Putamen (tissue), 1 donor: ENCODE measurements at regions not wholly inside any gene's neighbourhood (a gene's known extent, or its start where the extent isn't known, plus 50 kb on each side); places are given as distances from the start of the nearest gene placed in this dataset.

Experiments
- DNase-seq: peaks from one replicate; pipeline ENCODE4 v3.0.0-alpha.2; 2016; ENCODE audit warnings: low spot score

- no peak for DNase-seq
Measured at GRCh38 chr5:96245140-96246091, 187.6 kb downstream of the PCSK1 start.

DNA sequence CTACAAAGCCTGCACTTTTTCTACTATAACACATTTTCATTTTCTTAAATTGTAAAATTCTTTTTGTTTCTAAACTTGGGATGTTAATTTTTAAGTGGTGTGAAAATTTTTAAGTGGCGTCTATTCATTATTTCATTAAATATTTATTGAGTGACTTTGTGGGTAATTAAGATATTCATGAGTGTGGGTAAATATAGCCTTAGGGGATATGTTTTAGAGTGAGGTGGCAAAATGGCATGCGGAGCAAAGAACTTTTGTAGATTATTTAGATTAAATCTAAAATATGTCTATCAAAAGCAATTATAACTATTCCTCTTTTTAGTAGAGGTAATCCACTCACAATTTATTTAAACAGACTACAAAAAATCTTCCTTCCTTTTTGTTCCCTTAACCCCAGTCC is 188.4 kb downstream of the PCSK1 start:
- DNase-seq = no peak

DNA sequence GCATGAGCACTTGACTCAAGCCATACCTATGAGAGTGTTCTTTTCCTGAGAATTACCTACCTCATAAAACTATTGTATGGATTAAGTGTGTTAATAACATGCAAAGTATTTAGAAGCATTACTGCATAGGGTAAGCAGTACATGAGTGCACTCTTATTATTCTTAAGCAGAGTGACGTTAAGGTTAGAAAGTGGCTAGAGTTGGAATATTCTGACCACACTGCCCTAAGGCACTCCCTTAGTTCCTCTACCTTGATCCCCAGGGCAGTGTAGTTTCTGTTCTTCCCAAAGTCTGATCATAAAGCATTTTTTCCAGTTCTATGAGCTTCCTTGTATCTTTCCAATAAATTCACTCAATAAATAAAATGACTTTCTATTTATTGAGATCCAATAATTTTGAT is 189.2 kb downstream of the PCSK1 start:
- DNase-seq = no peak

- no peak for DNase-seq
Measured at GRCh38 chr5:96243203-96243602, 189.8 kb downstream of the PCSK1 start.

GRCh38 chr5:96242571-96242970 is 190.5 kb downstream of the PCSK1 start:
- no peak for DNase-seq

GRCh38 chr5:96236831-96237230 is 196.2 kb downstream of the PCSK1 start:
- DNase-seq = no peak

- no peak for DNase-seq
Measured at GRCh38 chr5:96236051-96236450, 197.0 kb downstream of the PCSK1 start.

- no peak for DNase-seq
Measured at GRCh38 chr5:96235008-96235910, 197.8 kb downstream of the PCSK1 start.

- DNase-seq = no peak
Measured at GRCh38 chr5:96232602-96233001, 200.4 kb downstream of the PCSK1 start.

GRCh38 chr5:96229188-96229587 is 203.9 kb downstream of the PCSK1 start:
- DNase-seq = no peak

DNA sequence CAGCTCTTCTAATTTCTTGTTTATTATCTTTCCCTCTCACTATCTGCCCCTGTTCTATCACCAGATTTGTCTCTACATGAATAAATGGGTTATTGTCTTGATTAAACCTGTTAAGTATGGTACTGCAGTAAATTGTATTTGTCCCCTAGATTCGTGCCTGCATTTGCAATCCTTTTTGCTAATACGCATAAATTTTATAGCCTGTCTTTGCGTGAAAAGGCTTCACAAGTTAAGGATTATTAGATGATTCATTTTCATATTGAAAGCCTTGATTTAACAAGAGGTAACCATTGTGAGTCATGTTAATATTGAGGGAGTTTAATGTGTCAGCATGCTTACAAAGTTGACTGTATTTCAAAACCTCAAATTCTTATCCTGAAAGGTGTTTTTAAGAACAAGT is 204.6 kb downstream of the PCSK1 start:
- DNase-seq = no peak

- no peak for DNase-seq
Measured at GRCh38 chr5:96227957-96228356, 205.1 kb downstream of the PCSK1 start.

DNA sequence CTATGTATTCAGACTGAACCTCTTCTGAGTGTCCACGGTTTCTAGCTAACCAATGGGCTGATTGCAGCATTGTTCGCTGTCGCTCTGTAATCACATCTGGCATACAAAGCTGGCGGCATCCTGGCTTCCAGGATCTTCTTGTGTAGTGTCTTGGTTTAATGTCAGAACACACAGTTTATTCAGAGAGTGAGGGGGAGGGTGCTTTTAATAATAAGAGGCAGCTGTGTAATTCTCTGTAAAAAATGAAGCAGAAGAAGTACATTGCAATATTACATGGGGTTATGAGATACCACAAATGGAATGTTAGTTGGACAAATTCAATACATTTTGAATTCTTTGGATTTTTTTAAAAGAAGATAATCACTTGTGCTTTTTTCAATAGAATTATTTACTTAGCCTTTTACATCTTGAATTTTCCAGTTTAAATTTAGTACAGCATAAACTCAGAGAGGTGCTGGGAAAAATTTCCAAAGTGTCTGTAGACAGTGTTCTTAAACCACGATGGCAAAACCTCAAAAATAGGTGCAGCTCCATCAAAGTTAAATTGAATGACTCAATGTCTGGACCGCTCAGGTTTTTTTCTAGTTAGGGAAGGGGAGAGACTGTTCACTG is 206.0 kb downstream of the PCSK1 start:
- DNase-seq = peak; percentile 21

- DNase-seq = no peak
Measured at GRCh38 chr5:96222129-96222528, 210.9 kb downstream of the PCSK1 start.

GRCh38 chr5:96220610-96221390 is 212.2 kb downstream of the PCSK1 start:
- DNase-seq = no peak

DNA sequence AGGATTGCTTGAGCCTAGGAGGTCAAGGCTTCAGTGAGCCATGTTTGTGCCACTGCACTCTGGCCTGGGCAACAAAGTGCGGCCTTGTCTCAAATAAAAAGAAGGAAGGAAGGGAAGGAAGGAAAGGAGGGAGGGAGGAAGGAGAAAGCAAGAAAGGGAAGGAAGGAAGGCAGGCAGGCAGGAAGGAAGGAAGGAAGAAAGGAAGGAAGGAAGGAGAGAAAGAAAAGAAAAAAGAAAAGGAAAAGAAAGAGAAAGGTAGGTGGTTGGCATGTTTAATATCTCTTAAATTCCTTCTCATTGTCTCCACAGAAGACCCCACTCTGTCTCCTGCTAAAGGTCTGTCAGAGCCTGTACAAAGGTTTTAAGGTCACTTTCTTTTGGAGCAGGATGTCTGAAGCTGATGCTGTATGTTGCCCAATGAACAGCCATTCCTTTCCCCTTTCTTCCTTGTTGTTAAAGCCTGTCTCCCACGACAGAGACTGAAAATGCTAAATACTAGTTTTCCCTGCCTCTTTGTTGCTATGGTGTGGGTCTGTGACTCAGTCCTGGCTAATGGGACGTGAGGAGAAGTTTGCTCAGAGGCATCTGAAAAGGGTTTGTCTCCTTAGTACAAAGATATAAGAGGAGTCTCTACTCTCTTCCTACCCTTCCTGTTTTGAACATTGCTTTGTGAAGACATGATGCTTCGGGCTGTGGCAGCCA is 213.3 kb downstream of the PCSK1 start:
- DNase-seq = no peak

- no peak for DNase-seq
Measured at GRCh38 chr5:96218653-96219052, 214.4 kb downstream of the PCSK1 start.

DNA sequence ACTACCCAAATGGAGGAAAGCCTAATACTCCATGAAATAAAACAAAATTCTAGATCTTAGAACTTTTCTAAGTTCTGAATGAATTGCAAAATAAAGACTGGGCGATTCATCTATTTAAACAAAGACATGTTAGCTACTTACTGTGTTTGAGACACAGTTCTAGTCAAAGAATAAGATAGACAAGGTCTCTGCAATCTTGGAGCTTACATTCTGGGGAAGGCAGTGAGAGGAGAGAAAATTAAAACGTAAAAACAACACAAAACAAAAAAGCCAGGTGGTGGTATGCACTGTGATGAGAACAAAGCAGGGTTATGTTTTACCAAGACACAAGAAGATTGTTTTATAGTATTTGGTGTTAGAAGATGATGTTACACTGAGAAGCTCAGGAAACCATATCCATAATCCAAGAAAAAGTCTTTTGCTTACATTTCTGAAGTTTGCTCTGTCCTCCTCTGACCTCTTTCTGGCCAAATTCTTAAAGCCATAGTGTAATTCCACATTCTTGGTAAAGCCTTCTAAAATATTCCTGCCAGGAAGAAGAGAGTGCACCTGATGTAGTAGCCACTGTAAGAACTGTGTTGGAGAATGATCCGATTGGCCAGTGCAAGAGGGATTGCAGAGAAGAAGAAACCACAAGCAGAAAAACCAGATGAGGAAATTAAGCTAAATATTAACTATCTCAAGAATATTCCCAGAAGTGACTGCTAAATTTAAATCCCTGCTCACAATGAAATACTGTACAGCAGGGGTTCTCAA is 218.4 kb downstream of the PCSK1 start:
- DNase-seq = no peak

DNA sequence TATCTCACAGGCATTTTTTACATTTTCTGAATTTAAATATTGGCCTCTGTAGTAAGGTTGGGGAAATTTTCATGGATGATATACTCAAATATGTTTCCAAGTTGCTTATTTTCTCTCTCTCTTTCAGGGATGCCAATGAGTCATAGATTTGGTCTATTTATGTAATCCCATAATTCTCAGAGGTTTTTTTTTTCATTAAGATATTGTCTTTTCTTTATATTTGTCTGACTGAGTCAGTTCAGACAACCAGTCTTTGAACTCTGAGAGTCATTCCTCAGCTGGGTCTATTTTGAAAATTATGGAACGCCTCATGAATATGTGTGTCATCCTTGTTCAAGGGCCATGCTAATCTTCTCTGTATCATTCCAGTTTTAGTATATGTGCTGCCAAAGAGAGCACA is 223.2 kb downstream of the PCSK1 start:
- DNase-seq = no peak

DNA sequence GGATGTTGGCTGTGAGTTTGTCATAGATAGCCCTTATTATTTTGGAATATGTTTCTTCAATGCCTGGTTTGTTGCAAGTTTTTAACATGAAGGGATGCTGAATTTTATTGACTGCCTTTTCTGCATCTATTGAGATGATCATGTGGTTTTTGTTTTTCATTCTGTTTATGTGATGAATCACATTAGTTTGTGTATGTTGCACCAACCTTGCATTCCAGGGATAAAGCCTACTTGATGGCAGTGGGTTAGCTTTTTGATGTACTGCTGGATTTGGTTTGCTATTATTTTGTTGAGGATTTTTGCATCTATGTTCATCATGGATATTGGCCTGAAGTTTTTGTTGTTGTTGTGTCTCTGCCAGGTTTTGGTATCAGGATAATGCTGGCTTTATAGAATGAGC is 225.6 kb downstream of the PCSK1 start:
- DNase-seq = no peak
